ENCODE measurements at regions not wholly inside any gene's neighbourhood (a gene's known extent, or its start where the extent isn't known, plus 50 kb on each side); places are given as distances from the start of the nearest gene placed in this dataset.

DNA sequence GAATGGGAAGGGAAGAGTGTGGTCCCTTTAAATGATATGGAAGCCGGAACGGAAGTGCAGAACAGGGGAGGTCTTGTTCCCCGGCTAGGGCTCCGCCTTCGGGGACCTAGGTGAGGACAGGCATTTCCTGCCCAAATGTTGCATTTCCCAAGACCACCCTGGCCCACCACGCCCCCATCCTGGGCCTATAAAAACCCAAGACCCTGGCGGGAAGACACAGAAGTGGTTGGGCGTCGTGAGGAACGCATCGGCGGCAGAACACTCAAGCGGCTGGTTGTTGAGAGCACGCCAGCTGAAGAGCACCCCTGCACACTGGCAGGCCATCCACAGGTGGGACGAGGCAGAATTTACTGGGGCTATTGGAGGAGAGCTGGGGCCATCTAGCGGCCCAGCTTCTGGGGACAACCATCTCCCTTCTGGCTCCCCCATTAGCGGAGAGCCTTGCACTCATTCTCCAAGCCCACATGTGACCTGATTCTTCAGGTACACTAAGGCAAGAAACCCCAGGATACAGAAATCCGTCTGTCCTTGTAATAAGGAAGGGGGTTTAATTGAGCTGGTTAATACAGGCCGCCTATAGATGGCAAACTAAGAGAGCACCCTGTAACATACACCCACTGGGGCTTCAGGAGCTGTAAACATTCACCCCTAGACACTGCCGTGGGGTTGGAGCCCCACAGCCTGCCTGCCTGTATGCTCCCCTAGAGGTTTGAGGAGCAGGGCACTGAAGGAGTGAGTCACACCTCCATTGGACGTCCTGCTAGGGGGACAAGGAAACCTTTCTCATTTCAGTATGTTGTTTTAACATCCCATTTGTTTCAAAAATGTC, 1327.9 kb downstream of the BRINP3 start:
- DNase-seq: peak in 1 of 3 donors; percentile 0
- WGBS, 2 donors: 77 to 83% methylated on average over 21 of the region's 21 CpGs
- Histone ChIP-seq H3K36me3 (ENCODE audit: control insufficient read depth in 4 of 4, insufficient read depth in 4 of 4, low read length in 4 of 4) (no peaks in the 10 kb centered on the region), H3K9ac (ENCODE audit: insufficient read depth in 1 of 2, low read length in 2 of 2) (no peak overlapping the region), H3K4me3 (no peak overlapping the region), H3K27ac (ENCODE audit: low read depth in 1 of 2, low read length in 1 of 2) (no peak overlapping the region), H3K9me3 (ENCODE audit: control insufficient read depth in 4 of 4, insufficient read depth in 3 of 4, low read length in 3 of 4) (no peaks in the 10 kb centered on the region), H3K27me3 (ENCODE audit: control insufficient read depth in 3 of 3, insufficient read depth in 3 of 3, low read length in 2 of 3) (no peaks in the 10 kb centered on the region), H3K4me1 (ENCODE audit: control insufficient read depth in 5 of 5, insufficient read depth in 5 of 5, low read length in 5 of 5) (no peaks in the 10 kb centered on the region)
- ATAC-seq (ENCODE audit: insufficient read depth, low FRiP score): no peak
- TF ChIP-seq, protein P1, sequence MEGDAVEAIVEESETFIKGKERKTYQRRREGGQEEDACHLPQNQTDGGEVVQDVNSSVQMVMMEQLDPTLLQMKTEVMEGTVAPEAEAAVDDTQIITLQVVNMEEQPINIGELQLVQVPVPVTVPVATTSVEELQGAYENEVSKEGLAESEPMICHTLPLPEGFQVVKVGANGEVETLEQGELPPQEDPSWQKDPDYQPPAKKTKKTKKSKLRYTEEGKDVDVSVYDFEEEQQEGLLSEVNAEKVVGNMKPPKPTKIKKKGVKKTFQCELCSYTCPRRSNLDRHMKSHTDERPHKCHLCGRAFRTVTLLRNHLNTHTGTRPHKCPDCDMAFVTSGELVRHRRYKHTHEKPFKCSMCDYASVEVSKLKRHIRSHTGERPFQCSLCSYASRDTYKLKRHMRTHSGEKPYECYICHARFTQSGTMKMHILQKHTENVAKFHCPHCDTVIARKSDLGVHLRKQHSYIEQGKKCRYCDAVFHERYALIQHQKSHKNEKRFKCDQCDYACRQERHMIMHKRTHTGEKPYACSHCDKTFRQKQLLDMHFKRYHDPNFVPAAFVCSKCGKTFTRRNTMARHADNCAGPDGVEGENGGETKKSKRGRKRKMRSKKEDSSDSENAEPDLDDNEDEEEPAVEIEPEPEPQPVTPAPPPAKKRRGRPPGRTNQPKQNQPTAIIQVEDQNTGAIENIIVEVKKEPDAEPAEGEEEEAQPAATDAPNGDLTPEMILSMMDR (IDR thresholded peaks at IDR 0.05; ENCODE audit: control extremely low read depth, extremely low read depth): no peak

DNA sequence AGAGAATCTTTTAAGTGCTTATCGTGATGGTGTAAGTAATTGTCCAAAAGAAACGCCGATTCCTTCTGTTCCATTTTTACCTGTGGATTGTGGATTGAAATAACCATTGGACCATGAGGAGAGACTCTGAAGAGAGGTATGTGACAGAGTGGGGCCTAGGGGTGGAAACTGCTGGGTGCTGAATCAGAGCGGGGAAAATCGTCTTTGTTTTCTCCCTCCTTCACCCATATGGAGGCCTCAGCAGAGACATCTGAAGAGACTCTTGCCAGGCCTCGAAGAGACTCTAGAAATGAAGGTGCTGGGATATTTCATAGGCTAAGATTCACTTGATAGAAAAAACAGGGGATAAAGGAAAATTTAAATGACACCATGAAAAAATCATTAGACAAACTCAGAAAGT, 1327.0 kb downstream of the BRINP3 start:
- H3K9ac ChIP-seq (ENCODE audit: insufficient read depth in 1 of 2, low read length in 2 of 2): no peak overlapping the region
- H3K27ac ChIP-seq (ENCODE audit: low read depth in 1 of 2, low read length in 1 of 2): no peak overlapping the region
- 91% methylated on average over 6 of the region's 6 CpGs for whole genome bisulfite sequencing, 2 donors
- no peaks in the 10 kb centered on the region for H3K4me1 ChIP-seq (ENCODE audit: control insufficient read depth in 5 of 5, insufficient read depth in 5 of 5, low read length in 5 of 5)
- no peak overlapping the region for H3K4me3 ChIP-seq
- TF ChIP-seq, protein P1 (IDR thresholded peaks at IDR 0.05; ENCODE audit: control extremely low read depth, extremely low read depth): no peak
- H3K27me3 ChIP-seq (ENCODE audit: control insufficient read depth in 3 of 3, insufficient read depth in 3 of 3, low read length in 2 of 3): no peaks in the 10 kb centered on the region
- H3K36me3 ChIP-seq (ENCODE audit: control insufficient read depth in 4 of 4, insufficient read depth in 4 of 4, low read length in 4 of 4): no peaks in the 10 kb centered on the region
- no peaks in the 10 kb centered on the region for H3K9me3 ChIP-seq (ENCODE audit: control insufficient read depth in 4 of 4, insufficient read depth in 3 of 4, low read length in 3 of 4)
- ATAC-seq (ENCODE audit: insufficient read depth, low FRiP score): no peak
- DNase-seq: no peak

DNA sequence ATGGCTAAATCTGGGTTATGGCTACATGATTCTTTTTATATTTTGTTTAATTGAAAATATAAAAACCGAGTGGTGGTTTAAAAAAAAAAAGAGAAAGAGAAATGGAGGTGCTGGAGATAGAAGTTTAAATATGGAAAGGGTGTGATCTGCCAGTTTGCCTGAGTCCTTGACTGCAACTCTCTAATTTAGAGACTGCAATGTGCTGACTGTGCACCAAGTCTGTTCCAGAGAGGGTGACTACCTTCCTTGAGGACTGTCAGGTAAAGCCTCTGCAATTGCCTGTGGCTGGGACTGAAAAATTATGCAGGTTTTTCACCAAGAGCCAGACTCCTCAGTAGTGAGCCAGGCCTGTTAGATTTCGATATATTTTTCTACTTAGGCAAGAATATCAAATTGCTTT, 1326.3 kb downstream of the BRINP3 start:
- Histone ChIP-seq H3K4me1 (ENCODE audit: control insufficient read depth in 5 of 5, insufficient read depth in 5 of 5, low read length in 5 of 5) (no peaks in the 10 kb centered on the region), H3K27me3 (ENCODE audit: control insufficient read depth in 3 of 3, insufficient read depth in 3 of 3, low read length in 2 of 3) (no peaks in the 10 kb centered on the region), H3K36me3 (ENCODE audit: control insufficient read depth in 4 of 4, insufficient read depth in 4 of 4, low read length in 4 of 4) (no peaks in the 10 kb centered on the region), H3K9me3 (ENCODE audit: control insufficient read depth in 4 of 4, insufficient read depth in 3 of 4, low read length in 3 of 4) (no peaks in the 10 kb centered on the region), H3K27ac (ENCODE audit: low read depth in 1 of 2, low read length in 1 of 2) (no peak overlapping the region), H3K4me3 (no peak overlapping the region), H3K9ac (ENCODE audit: insufficient read depth in 1 of 2, low read length in 2 of 2) (no peak overlapping the region)
- DNase-seq: no peak
- ATAC-seq (ENCODE audit: insufficient read depth, low FRiP score): no peak
- TF ChIP-seq, protein P1 (IDR thresholded peaks at IDR 0.05; ENCODE audit: control extremely low read depth, extremely low read depth): no peak
- WGBS, 2 donors: 42% methylated on average over 2 of the region's 2 CpGs
